ENCODE measurements at regions not wholly inside any gene's neighbourhood (a gene's known extent, or its start where the extent isn't known, plus 50 kb on each side); places are given as distances from the start of the nearest gene placed in this dataset.

- Histone ChIP-seq H3K4me1 (no peaks in the 10 kb centered on the region), H3K4me3 (no peak overlapping the region), H3K27ac (no peak overlapping the region), H3K36me3 (no peaks in the 10 kb centered on the region), H3K27me3 (peaks cover 55% of the 10 kb centered on the region), H3K9me3 (no peaks in the 10 kb centered on the region)
- no peak for TF ChIP-seq CTCF (IDR thresholded peaks at IDR 0.05)
- intact Hi-C loops (cut with DNase I): no loop called here
- no peak for ATAC-seq
- no peak for DNase-seq
These were observed 112.3 kb upstream of the TOP3B start for GRCh38 chr22:22094921-22095320.

GRCh38 chr22:22094514-22094913 is 111.9 kb upstream of the TOP3B start:
- Histone ChIP-seq H3K9me3 (no peaks in the 10 kb centered on the region), H3K27ac (no peak overlapping the region), H3K36me3 (no peaks in the 10 kb centered on the region), H3K4me3 (no peak overlapping the region), H3K4me1 (no peaks in the 10 kb centered on the region), H3K27me3 (peaks cover 55% of the 10 kb centered on the region)
- no peak for TF ChIP-seq CTCF (IDR thresholded peaks at IDR 0.05)
- ATAC-seq (no peak), DNase-seq (no peak)
- intact Hi-C loops (cut with DNase I): no loop called here

GRCh38 chr22:22093743-22094142 is 111.2 kb upstream of the TOP3B start:
- Histone ChIP-seq H3K4me1 (no peaks in the 10 kb centered on the region), H3K4me3 (no peak overlapping the region), H3K27me3 (peaks cover 61% of the 10 kb centered on the region), H3K36me3 (no peaks in the 10 kb centered on the region), H3K27ac (no peak overlapping the region), H3K9me3 (no peaks in the 10 kb centered on the region)
- intact Hi-C loops (cut with DNase I): no loop called here
- no peak for TF ChIP-seq CTCF (IDR thresholded peaks at IDR 0.05)
- DNase-seq: no peak
- ATAC-seq: no peak

- intact Hi-C loops (cut with DNase I): no loop called here
- Histone ChIP-seq H3K27ac (no peak overlapping the region), H3K27me3 (peaks cover 61% of the 10 kb centered on the region), H3K4me3 (no peak overlapping the region), H3K4me1 (no peaks in the 10 kb centered on the region), H3K9me3 (no peaks in the 10 kb centered on the region), H3K36me3 (no peaks in the 10 kb centered on the region)
- no peak for ATAC-seq
- TF ChIP-seq CTCF (IDR thresholded peaks at IDR 0.05): no peak
- DNase-seq: no peak
These were observed 110.4 kb upstream of the TOP3B start for GRCh38 chr22:22092974-22093373.

- Histone ChIP-seq H3K36me3 (no peaks in the 10 kb centered on the region), H3K4me1 (no peaks in the 10 kb centered on the region), H3K4me3 (no peak overlapping the region), H3K27ac (no peak overlapping the region), H3K9me3 (no peaks in the 10 kb centered on the region), H3K27me3 (peaks cover 61% of the 10 kb centered on the region)
- intact Hi-C loops (cut with DNase I): no loop called here
- TF ChIP-seq CTCF (IDR thresholded peaks at IDR 0.05): no peak
- ATAC-seq (no peak), DNase-seq (no peak)
These were observed 109.5 kb upstream of the TOP3B start for GRCh38 chr22:22092101-22092500.

GRCh38 chr22:22091400-22091878 is 108.9 kb upstream of the TOP3B start:
- ATAC-seq (no peak), DNase-seq (no peak)
- no peaks in the 10 kb centered on the region for H3K36me3 ChIP-seq
- H3K4me3 ChIP-seq: no peak overlapping the region
- H3K4me1 ChIP-seq: no peaks in the 10 kb centered on the region
- intact Hi-C loops (cut with DNase I): no loop called here
- no peak for TF ChIP-seq CTCF (IDR thresholded peaks at IDR 0.05)
- H3K27me3 ChIP-seq: peaks cover 61% of the 10 kb centered on the region
- H3K9me3 ChIP-seq: no peaks in the 10 kb centered on the region
- H3K27ac ChIP-seq: no peak overlapping the region

Data from upper lobe of right lung (tissue), 1 donor.